ENCODE measurements at regions not wholly inside any gene's neighbourhood (a gene's known extent, or its start where the extent isn't known, plus 50 kb on each side); places are given as distances from the start of the nearest gene placed in this dataset.

DNA sequence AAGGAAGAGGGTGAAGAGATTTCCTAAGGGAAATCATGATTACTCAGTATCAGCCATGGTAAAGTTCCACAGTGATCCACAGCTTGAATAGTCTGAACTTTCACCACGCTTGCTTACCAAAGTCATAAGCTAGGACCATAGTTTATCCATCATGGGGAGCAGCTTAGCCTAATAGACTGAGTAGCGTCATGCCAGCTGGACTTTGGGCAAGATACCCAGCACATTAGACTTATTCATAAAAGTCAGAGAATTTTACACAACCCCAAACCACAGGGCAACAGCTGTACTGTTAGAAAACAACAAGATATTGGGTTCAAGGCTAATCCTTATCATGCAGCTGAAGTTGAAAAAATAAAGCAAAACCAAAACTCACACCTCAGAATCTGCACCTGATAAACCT is 491.0 kb downstream of the XPNPEP1 start:
- no peak for TF ChIP-seq EZH2phosphoT487 (IDR thresholded peaks at IDR 0.05; ENCODE audit: borderline replicate concordance)
- TF ChIP-seq, protein P1, sequence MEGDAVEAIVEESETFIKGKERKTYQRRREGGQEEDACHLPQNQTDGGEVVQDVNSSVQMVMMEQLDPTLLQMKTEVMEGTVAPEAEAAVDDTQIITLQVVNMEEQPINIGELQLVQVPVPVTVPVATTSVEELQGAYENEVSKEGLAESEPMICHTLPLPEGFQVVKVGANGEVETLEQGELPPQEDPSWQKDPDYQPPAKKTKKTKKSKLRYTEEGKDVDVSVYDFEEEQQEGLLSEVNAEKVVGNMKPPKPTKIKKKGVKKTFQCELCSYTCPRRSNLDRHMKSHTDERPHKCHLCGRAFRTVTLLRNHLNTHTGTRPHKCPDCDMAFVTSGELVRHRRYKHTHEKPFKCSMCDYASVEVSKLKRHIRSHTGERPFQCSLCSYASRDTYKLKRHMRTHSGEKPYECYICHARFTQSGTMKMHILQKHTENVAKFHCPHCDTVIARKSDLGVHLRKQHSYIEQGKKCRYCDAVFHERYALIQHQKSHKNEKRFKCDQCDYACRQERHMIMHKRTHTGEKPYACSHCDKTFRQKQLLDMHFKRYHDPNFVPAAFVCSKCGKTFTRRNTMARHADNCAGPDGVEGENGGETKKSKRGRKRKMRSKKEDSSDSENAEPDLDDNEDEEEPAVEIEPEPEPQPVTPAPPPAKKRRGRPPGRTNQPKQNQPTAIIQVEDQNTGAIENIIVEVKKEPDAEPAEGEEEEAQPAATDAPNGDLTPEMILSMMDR (conservative IDR thresholded peaks at IDR 0.05; ENCODE audit: low read length), result no peak
- Histone ChIP-seq H3K4me3 (ENCODE audit: low read length, poor library complexity, severe bottlenecking) (no peak overlapping the region), H3K79me2 (ENCODE audit: insufficient read depth, low read length) (no peaks in the 10 kb centered on the region), H3K27me3 (ENCODE audit: insufficient read depth, low read length, poor library complexity, severe bottlenecking) (no peaks in the 10 kb centered on the region), H4K20me1 (ENCODE audit: insufficient read depth, low read length, poor library complexity, severe bottlenecking) (no peaks in the 10 kb centered on the region), H3F3A (ENCODE audit: low read depth) (no peaks in the 10 kb centered on the region), H3K36me3 (ENCODE audit: insufficient read depth, low read length) (no peaks in the 10 kb centered on the region), H3K4me2 (ENCODE audit: low read depth, low read length, poor library complexity, severe bottlenecking) (no peak overlapping the region), H3K9me2 (replicated peaks; ENCODE audit: low read depth, low read length) (no peaks in the 10 kb centered on the region), H2AFZ (ENCODE audit: low read length) (no peak overlapping the region), H3K4me1 (ENCODE audit: insufficient read depth, low read length, poor library complexity, severe bottlenecking) (no peaks in the 10 kb centered on the region), H3K9me3 (ENCODE audit: insufficient read depth, low read depth, low read length) (no peaks in the 10 kb centered on the region), H3K9ac (ENCODE audit: low read depth, low read length, poor library complexity, severe bottlenecking) (no peak overlapping the region)

GRCh38 chr10:109430799-109431198 is 492.5 kb downstream of the XPNPEP1 start:
- no peak overlapping the region for H3K9ac ChIP-seq (ENCODE audit: low read depth, low read length, poor library complexity, severe bottlenecking)
- H2AFZ ChIP-seq (ENCODE audit: low read length), result no peak overlapping the region
- H3F3A ChIP-seq (ENCODE audit: low read depth), result no peaks in the 10 kb centered on the region

GRCh38 chr10:109430043-109430760 is 493.1 kb downstream of the XPNPEP1 start:
- TF ChIP-seq, protein P1 (conservative IDR thresholded peaks at IDR 0.05; ENCODE audit: low read length), result no peak
- no peak for TF ChIP-seq EZH2phosphoT487 (IDR thresholded peaks at IDR 0.05; ENCODE audit: borderline replicate concordance)
- no peak overlapping the region for H3K4me3 ChIP-seq (ENCODE audit: low read length, poor library complexity, severe bottlenecking)

More at GRCh38 chr10:109430799-109431198, 492.5 kb downstream of the XPNPEP1 start:
- H3K36me3 ChIP-seq (ENCODE audit: insufficient read depth, low read length), result no peaks in the 10 kb centered on the region
- no peaks in the 10 kb centered on the region for H4K20me1 ChIP-seq (ENCODE audit: insufficient read depth, low read length, poor library complexity, severe bottlenecking)
- H3K4me3 ChIP-seq (ENCODE audit: low read length, poor library complexity, severe bottlenecking), result no peak overlapping the region
- H3K4me2 ChIP-seq (ENCODE audit: low read depth, low read length, poor library complexity, severe bottlenecking), result no peak overlapping the region
- no peak for TF ChIP-seq EZH2phosphoT487 (IDR thresholded peaks at IDR 0.05; ENCODE audit: borderline replicate concordance)
- TF ChIP-seq, protein P1 (conservative IDR thresholded peaks at IDR 0.05; ENCODE audit: low read length), result no peak
- no peaks in the 10 kb centered on the region for H3K9me3 ChIP-seq (ENCODE audit: insufficient read depth, low read depth, low read length)
- no peaks in the 10 kb centered on the region for H3K4me1 ChIP-seq (ENCODE audit: insufficient read depth, low read length, poor library complexity, severe bottlenecking)
- H3K27me3 ChIP-seq (ENCODE audit: insufficient read depth, low read length, poor library complexity, severe bottlenecking), result no peaks in the 10 kb centered on the region
- H3K79me2 ChIP-seq (ENCODE audit: insufficient read depth, low read length), result no peaks in the 10 kb centered on the region
- H3K9me2 ChIP-seq (replicated peaks; ENCODE audit: low read depth, low read length), result no peaks in the 10 kb centered on the region

More at GRCh38 chr10:109430043-109430760, 493.1 kb downstream of the XPNPEP1 start:
- no peaks in the 10 kb centered on the region for H3K36me3 ChIP-seq (ENCODE audit: insufficient read depth, low read length)
- H3F3A ChIP-seq (ENCODE audit: low read depth), result no peaks in the 10 kb centered on the region
- no peaks in the 10 kb centered on the region for H4K20me1 ChIP-seq (ENCODE audit: insufficient read depth, low read length, poor library complexity, severe bottlenecking)
- H3K9ac ChIP-seq (ENCODE audit: low read depth, low read length, poor library complexity, severe bottlenecking), result no peak overlapping the region
- H3K9me3 ChIP-seq (ENCODE audit: insufficient read depth, low read depth, low read length), result no peaks in the 10 kb centered on the region
- H3K4me2 ChIP-seq (ENCODE audit: low read depth, low read length, poor library complexity, severe bottlenecking), result no peak overlapping the region
- H2AFZ ChIP-seq (ENCODE audit: low read length), result no peak overlapping the region
- H3K27me3 ChIP-seq (ENCODE audit: insufficient read depth, low read length, poor library complexity, severe bottlenecking), result no peaks in the 10 kb centered on the region
- H3K9me2 ChIP-seq (replicated peaks; ENCODE audit: low read depth, low read length), result no peaks in the 10 kb centered on the region
- H3K4me1 ChIP-seq (ENCODE audit: insufficient read depth, low read length, poor library complexity, severe bottlenecking), result no peaks in the 10 kb centered on the region
- H3K79me2 ChIP-seq (ENCODE audit: insufficient read depth, low read length), result no peaks in the 10 kb centered on the region

Data from Loucy (cell line).